ENCODE measurements at regions not wholly inside any gene's neighbourhood (a gene's known extent, or its start where the extent isn't known, plus 50 kb on each side); places are given as distances from the start of the nearest gene placed in this dataset.

GRCh38 chr6:169980826-169981450 lies 229.5 kb downstream of the ERMARD start:
- no peak for DNase-seq (ENCODE audit: low read depth)
- no peak overlapping the region for H3K4me3 ChIP-seq (ENCODE audit: low read depth, low read length)
- TF ChIP-seq CTCF (conservative IDR thresholded peaks at IDR 0.05; ENCODE audit: low read depth, low read length), result no peak

GRCh38 chr6:169979873-169980432 lies 228.5 kb downstream of the ERMARD start:
- H3K4me3 ChIP-seq (ENCODE audit: low read depth, low read length), result no peak overlapping the region
- no peak for TF ChIP-seq CTCF (conservative IDR thresholded peaks at IDR 0.05; ENCODE audit: low read depth, low read length)
- DNase-seq (ENCODE audit: low read depth), result no peak

GRCh38 chr6:169978615-169979161 lies 227.3 kb downstream of the ERMARD start:
- no peak for DNase-seq (ENCODE audit: low read depth)
- no peak for TF ChIP-seq CTCF (conservative IDR thresholded peaks at IDR 0.05; ENCODE audit: low read depth, low read length)
- H3K4me3 ChIP-seq (ENCODE audit: low read depth, low read length), result no peak overlapping the region

GRCh38 chr6:169977434-169978265 lies 226.2 kb downstream of the ERMARD start:
- no peak for DNase-seq (ENCODE audit: low read depth)
- H3K4me3 ChIP-seq (ENCODE audit: low read depth, low read length), result no peak overlapping the region
- no peak for TF ChIP-seq CTCF (conservative IDR thresholded peaks at IDR 0.05; ENCODE audit: low read depth, low read length)

- TF ChIP-seq CTCF (conservative IDR thresholded peaks at IDR 0.05; ENCODE audit: low read depth, low read length), result no peak
- no peak overlapping the region for H3K4me3 ChIP-seq (ENCODE audit: low read depth, low read length)
- no peak for DNase-seq (ENCODE audit: low read depth)
These were observed 225.1 kb downstream of the ERMARD start for GRCh38 chr6:169976301-169977081.

GRCh38 chr6:169975701-169976100 lies 224.3 kb downstream of the ERMARD start:
- no peak overlapping the region for H3K4me3 ChIP-seq (ENCODE audit: low read depth, low read length)
- DNase-seq (ENCODE audit: low read depth), result no peak
- no peak for TF ChIP-seq CTCF (conservative IDR thresholded peaks at IDR 0.05; ENCODE audit: low read depth, low read length)
